ENCODE measurements at regions not wholly inside any gene's neighbourhood (a gene's known extent, or its start where the extent isn't known, plus 50 kb on each side); places are given as distances from the start of the nearest gene placed in this dataset.

GRCh38 chr5:125766706-125767105 is 656.5 kb upstream of the GRAMD2B start:
- DNase-seq (ENCODE audit: low spot score), result no peak

DNA sequence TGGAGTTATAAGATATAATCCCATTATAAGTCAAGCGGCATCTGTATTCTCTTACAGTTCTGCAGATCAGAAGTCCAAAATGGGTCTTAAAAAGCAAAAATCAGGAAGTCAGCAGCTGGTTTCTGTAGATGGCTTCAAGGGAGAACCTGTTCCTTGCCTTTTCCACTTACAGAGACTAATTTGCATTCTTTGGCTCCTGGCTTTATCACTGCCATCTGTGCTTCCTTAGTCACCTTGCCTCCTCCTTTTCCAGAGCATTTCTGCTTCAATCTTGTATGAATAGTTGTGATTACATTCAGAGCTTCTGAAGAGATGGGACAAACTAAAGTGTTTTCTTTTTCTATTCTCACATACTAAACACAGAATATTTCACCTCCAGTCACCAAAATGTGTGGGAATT is 647.3 kb upstream of the GRAMD2B start:
- no peak for DNase-seq (ENCODE audit: low spot score)

DNA sequence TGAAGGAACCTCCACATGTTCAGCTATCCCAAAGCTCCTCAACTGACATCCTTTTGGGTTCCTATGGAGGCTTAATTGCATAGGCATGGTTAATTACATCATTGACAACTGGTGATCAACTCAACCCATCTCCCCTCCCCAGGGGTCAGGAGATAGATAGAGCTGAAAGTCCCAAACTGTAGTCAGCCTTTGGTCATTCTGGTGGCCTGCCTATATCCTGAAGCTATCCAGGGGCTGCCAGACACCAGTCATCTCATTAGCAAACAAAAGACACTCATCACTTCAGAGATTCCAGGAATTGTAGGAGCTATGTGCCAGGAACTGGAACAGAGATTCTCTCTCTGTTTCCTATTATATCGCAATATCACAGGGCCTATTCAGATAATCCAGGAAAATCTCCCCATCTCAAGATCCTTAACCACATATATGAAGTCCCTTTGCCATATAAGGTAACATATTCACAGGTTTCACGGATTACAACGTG is 646.5 kb upstream of the GRAMD2B start:
- no peak for DNase-seq (ENCODE audit: low spot score)

- DNase-seq (ENCODE audit: low spot score), result no peak
These were observed 644.4 kb upstream of the GRAMD2B start for GRCh38 chr5:125778791-125779190.

- DNase-seq (ENCODE audit: low spot score), result no peak
These were observed 637.8 kb upstream of the GRAMD2B start for GRCh38 chr5:125785407-125785806.

DNA sequence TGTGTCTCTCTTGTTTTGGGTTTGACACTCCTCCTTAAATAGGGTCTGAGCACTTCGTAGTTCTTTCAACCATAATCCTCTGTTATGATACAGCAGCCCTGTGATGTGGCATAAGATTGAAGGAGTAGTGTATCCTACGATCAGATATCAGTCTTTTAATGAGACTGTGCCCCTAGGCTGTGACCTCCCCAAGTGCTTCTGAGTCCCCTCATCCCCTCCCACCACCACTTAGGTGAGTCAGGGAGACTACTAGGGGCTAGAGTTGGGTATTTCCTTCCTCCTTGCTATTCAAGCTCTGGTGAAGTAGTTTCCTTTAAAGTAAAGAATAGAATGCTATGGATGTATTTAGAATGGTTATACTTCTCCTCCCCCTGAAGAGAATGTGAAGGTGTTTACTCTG is 637.2 kb upstream of the GRAMD2B start:
- DNase-seq (ENCODE audit: low spot score), result no peak

GRCh38 chr5:125793470-125793869 is 629.7 kb upstream of the GRAMD2B start:
- no peak for DNase-seq (ENCODE audit: low spot score)

GRCh38 chr5:125794922-125795321 is 628.3 kb upstream of the GRAMD2B start:
- no peak for DNase-seq (ENCODE audit: low spot score)

- no peak for DNase-seq (ENCODE audit: low spot score)
These were observed 624.9 kb upstream of the GRAMD2B start for GRCh38 chr5:125798307-125798706.

GRCh38 chr5:125812651-125813050 is 610.6 kb upstream of the GRAMD2B start:
- DNase-seq (ENCODE audit: low spot score), result no peak

DNA sequence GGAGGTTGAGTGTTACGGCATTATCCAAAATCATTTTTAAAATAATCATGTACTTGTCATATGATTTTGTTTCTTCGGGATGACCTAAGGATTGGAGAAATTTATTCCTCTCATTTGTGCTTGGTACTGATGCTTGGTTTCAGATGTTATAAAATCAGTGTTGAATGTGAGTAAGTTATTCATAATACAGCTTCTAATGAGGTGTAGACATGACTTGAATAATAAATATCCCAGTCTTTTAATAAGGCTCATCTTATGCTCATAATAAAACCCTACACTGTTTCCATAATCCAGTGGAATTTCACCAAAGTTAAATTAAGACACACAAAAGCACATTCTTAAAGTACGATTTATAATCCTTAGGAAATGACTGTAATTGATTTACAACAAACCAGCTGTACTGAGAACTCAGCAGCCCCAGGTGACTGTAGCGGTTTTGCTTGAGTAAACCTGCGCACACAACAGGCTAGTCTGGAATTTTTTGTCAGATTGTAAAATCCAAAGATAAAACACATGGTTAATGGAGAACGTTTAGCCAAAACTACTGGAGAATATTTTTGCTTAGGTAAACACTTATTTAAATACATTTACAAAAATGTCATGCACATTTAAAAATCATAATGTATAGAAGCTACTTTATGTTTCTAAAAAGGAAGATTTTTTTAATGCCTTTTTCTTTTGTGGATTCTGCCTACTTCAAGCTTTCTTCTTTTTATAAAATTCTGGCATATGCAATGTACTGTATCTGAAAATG is 609.8 kb upstream of the GRAMD2B start:
- DNase-seq (ENCODE audit: low spot score), result no peak

DNA sequence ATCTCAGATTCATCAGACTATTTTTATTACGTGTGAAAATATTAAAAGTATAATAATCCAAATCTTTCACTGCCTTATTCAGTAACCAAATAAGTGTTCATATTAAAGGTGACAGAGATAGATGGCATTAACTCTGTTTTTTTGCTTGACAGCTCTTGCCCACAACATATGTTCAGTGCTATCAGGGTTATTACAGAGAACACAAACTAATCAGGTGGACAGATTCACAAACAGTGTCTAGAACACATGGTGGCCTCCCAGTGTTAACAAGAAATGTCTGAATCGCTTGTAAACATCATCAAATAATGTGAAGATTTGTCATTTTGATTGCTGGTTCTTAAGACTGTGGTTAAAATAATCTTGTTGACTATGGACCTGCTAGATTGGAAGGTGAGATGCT is 609.1 kb upstream of the GRAMD2B start:
- no peak for DNase-seq (ENCODE audit: low spot score)

- DNase-seq (ENCODE audit: low spot score), result no peak
These were observed 599.6 kb upstream of the GRAMD2B start for GRCh38 chr5:125823572-125823971.

- no peak for DNase-seq (ENCODE audit: low spot score)
These were observed 597.0 kb upstream of the GRAMD2B start for GRCh38 chr5:125826214-125826613.

DNA sequence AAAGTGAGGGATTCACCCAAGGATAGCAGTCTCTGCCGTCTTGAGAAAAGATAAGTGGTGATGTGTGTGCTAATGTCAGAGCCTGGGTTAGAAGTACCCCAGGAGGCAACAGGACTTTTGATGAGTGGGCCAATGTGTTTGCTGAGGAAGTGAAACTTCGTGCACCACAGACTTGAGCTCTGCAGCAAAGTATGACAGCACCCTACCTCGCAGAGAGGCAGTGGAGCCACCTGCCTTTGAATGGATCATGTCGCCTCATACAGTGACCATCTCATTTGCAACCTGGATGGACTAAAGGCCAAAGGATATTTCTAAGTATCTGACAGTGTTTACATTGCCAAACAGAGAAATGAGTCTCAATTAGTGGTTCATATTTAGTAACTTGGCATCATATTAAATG is 593.9 kb upstream of the GRAMD2B start:
- no peak for DNase-seq (ENCODE audit: low spot score)

- DNase-seq (ENCODE audit: low spot score), result no peak
These were observed 589.8 kb upstream of the GRAMD2B start for GRCh38 chr5:125833398-125833797.

DNA sequence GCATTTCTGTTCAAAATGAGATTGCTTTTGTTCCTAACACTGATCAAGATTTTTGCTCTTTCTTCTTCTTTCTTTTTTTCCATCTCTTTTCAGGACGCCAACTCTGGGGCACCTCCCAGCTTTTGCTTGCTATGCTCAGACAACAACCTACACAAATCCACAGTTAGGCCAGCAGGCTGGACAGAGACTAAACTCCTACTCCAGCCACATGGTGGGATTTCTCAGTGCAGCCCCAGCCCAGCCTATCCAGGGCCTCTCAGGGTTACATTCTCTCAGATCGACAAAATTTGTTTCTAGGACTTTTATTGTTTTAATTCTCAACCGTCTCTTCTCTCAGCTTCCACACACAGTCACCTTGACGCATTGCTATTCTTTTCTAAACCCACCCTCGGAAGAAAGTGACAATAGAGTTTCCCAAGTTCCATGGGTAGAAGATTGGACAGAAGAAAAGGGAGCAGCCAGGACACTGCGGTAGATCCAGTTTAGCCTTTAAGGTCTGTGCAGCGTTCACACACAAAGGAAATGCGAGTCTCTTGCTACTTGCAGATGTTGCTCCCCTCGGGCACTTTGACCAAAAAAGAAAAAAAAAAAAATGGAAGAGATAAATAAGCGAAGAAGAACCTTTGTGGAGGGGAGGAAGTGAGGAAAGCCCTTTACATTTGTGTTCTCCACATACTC is 588.6 kb upstream of the GRAMD2B start:
- no peak for DNase-seq (ENCODE audit: low spot score)

DNA sequence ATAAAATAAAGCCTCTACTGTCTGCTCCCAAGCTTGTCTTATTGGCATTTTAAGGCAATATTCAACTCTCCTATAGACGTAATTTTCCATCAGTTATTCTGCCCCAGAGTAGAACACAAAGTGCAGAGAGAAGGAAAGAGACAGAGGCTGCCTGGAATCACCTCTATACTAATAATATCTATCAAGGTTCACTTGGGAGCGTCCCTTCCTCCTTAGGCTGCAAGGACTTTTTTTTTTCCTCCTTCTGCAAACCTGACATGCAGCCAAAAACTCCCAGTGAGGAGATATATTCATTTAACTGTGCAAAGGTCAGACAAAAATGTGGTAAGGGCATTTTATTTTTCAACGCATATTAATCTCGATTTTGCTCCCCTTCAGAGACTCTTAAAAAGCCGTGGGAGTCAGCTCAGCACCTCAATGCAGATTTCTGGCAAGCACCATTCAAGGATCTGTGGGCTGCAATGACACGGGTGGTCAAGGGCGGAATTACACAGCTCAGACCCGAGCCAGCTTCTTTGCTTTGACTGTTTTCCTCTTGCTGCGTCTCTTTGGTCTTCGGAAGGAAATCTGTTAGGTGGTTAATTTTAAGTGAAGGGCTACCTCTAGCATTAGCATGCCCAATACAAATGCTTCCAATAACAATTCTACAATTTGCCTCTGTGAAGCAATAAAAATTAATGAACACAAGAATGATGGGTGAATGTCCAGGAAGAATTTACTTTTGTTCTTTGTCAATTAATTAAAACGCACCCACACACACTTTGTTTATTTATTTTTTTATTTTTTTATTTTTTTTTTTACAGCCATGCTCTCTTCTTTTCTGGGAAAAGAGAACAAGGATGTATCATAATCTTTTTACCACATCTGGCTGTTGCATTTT is 587.7 kb upstream of the GRAMD2B start:
- peak; percentile 66 for DNase-seq (ENCODE audit: low spot score)

GRCh38 chr5:125836256-125836655 is 587.0 kb upstream of the GRAMD2B start:
- DNase-seq (ENCODE audit: low spot score), result no peak

GRCh38 chr5:125837866-125838265 is 585.3 kb upstream of the GRAMD2B start:
- DNase-seq (ENCODE audit: low spot score), result no peak

DNA sequence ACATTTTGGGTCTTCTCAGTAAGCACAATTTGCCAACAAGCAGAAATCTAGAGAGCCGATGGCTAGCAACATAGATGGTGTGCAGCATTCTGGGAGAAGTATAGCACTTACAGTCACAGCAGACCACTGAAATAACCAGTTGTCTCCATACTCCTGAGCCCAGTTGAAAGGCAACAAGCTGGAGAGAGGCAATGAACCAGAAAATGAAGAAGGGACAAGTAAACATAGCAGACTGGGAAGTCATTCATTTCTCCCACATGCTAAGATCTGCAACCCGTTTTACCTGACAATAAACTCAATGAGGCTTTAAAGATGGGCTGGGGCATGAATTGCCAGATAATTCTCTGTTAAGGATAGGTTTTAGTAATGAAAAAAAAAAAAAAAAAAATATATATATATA is 575.6 kb upstream of the GRAMD2B start:
- no peak for DNase-seq (ENCODE audit: low spot score)

DNA sequence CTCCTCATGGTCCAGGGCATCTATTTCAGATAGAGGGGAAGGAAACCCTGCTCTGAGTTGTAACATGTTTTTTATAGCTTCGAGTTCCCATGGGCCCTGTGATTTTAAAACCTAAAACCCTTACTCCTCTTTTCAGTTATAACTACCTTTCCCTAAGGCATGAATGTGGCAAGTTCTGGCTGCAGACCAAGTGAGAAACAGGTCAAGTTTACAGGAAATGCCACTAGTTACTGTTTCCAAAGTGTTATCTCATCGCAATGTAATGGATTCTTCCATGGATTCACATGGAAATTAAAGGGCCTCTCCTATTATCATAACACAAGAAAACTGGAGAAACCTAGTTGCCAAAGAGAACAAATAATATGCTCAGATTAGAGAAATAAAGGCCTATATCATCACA is 574.5 kb upstream of the GRAMD2B start:
- no peak for DNase-seq (ENCODE audit: low spot score)

DNA sequence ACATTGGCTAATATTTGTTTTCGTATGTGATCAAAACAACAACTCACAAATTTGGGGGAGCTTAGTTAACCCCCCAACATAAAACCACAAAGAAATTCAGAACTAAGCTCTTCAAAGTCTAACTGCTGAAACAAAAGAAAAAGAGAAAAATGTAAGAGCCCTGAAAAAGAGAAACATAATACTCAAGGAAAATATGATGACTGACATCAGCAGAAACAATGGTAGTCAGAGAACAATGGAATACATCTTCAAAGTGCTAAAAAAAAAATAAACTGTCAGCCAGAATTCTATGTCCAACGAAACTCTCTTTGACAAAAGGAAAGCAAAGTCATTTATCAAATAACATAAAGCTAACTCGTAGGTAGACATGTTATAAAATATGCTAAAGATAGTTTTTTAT is 566.3 kb upstream of the GRAMD2B start:
- no peak for DNase-seq (ENCODE audit: low spot score)
